ENCODE measurements at regions not wholly inside any gene's neighbourhood (a gene's known extent, or its start where the extent isn't known, plus 50 kb on each side); places are given as distances from the start of the nearest gene placed in this dataset.
"Not testable (repeated sequence)": the region's sequence is repeated elsewhere in the genome, so short reads cannot be mapped to it uniquely, and the experiment has no call there.

DNA sequence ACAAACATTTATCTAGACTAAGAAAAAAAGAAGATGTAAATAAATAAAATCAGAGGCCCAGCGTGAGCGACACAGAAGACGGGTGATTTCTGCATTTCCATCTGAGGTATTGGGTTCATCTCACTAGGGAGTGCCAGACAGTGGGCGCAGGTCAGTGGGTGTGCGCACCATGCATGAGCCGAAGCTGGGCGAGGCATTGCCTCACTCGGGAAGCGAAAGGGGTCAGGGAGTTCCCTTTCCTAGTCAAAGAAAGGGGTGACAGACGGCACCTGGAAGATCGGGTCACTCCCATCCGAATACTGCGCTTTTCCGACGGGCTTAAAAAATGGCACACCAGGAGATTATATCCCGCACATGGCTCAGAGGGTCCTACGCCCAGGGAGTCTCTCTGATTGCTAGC lies 79.5 kb upstream of the ABCD2 start:
- H3K27me3 ChIP-seq (ENCODE audit: control insufficient read depth, insufficient read depth, low read length); DNase-seq (ENCODE audit: low read depth in 2 of 2); H3K4me3 ChIP-seq (replicated peaks in 1 of 4; ENCODE audit: control extremely low read depth in 1 of 4, insufficient read depth in 1 of 4, low read depth in 3 of 4, low read length in 4 of 4); H3K4me2 ChIP-seq (ENCODE audit: extremely low read depth, insufficient read depth, low read length); H3K27ac ChIP-seq (ENCODE audit: insufficient read depth, low read length); H4K20me1 ChIP-seq (ENCODE audit: control insufficient read depth, extremely low read depth, insufficient read depth, low read length); H3K9me3 ChIP-seq (ENCODE audit: control insufficient read depth, insufficient read depth, low read depth, low read length); H3K79me2 ChIP-seq (ENCODE audit: control insufficient read depth, insufficient read depth, low read length); H3K4me1 ChIP-seq (ENCODE audit: control insufficient read depth, extremely low read depth, insufficient read depth, low read length); H2AFZ ChIP-seq (ENCODE audit: low read length); H3K9ac ChIP-seq (ENCODE audit: insufficient read depth, low read length); H3K36me3 ChIP-seq (ENCODE audit: control insufficient read depth, insufficient read depth, low read length): not testable (repeated sequence)

DNA sequence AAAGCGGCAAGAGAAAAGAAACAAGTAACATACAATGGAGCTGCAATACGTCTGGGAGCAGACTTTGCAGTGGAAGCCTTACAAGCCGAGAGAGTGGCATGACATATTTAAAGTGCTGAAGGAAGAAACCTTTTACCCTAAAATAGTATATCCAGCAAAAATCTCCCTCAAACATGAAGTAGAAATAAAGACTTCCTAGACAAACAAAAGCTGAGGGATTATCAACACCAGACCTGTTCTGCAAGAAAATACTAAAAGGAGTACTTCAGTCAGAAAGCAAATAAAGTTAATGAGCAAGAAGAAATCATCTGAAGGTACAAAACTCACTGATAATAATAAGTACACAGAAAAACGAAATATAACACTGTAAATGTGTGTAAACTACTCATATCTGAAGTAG lies 77.5 kb upstream of the ABCD2 start:
- TF ChIP-seq, protein P1, sequence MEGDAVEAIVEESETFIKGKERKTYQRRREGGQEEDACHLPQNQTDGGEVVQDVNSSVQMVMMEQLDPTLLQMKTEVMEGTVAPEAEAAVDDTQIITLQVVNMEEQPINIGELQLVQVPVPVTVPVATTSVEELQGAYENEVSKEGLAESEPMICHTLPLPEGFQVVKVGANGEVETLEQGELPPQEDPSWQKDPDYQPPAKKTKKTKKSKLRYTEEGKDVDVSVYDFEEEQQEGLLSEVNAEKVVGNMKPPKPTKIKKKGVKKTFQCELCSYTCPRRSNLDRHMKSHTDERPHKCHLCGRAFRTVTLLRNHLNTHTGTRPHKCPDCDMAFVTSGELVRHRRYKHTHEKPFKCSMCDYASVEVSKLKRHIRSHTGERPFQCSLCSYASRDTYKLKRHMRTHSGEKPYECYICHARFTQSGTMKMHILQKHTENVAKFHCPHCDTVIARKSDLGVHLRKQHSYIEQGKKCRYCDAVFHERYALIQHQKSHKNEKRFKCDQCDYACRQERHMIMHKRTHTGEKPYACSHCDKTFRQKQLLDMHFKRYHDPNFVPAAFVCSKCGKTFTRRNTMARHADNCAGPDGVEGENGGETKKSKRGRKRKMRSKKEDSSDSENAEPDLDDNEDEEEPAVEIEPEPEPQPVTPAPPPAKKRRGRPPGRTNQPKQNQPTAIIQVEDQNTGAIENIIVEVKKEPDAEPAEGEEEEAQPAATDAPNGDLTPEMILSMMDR (conservative IDR thresholded peaks at IDR 0.05 in 1 of 2, IDR thresholded peaks at IDR 0.05 in 1 of 2; ENCODE audit: low read depth in 1 of 2, low read length in 2 of 2): no peak
- TF ChIP-seq EZH2 (IDR thresholded peaks at IDR 0.05; ENCODE audit: low read length, missing control alignments): no peak
- Histone ChIP-seq H4K20me1 (ENCODE audit: control insufficient read depth, extremely low read depth, insufficient read depth, low read length) (no peaks in the 10 kb centered on the region), H3K9me3 (ENCODE audit: control insufficient read depth, insufficient read depth, low read depth, low read length) (no peaks in the 10 kb centered on the region), H3K4me2 (ENCODE audit: extremely low read depth, insufficient read depth, low read length) (no peak overlapping the region), H2AFZ (ENCODE audit: low read length) (no peak overlapping the region), H3K36me3 (ENCODE audit: control insufficient read depth, insufficient read depth, low read length) (no peaks in the 10 kb centered on the region), H3K79me2 (ENCODE audit: control insufficient read depth, insufficient read depth, low read length) (no peaks in the 10 kb centered on the region), H3K9ac (ENCODE audit: insufficient read depth, low read length) (no peak overlapping the region), H3K4me1 (ENCODE audit: control insufficient read depth, extremely low read depth, insufficient read depth, low read length) (no peaks in the 10 kb centered on the region), H3K4me3 (replicated peaks in 1 of 4; ENCODE audit: control extremely low read depth in 1 of 4, insufficient read depth in 1 of 4, low read depth in 3 of 4, low read length in 4 of 4) (no peak overlapping the region), H3K27me3 (ENCODE audit: control insufficient read depth, insufficient read depth, low read length) (no peaks in the 10 kb centered on the region), H3K27ac (ENCODE audit: insufficient read depth, low read length) (no peak overlapping the region)
- DNase-seq (ENCODE audit: low read depth in 2 of 2): no peak

DNA sequence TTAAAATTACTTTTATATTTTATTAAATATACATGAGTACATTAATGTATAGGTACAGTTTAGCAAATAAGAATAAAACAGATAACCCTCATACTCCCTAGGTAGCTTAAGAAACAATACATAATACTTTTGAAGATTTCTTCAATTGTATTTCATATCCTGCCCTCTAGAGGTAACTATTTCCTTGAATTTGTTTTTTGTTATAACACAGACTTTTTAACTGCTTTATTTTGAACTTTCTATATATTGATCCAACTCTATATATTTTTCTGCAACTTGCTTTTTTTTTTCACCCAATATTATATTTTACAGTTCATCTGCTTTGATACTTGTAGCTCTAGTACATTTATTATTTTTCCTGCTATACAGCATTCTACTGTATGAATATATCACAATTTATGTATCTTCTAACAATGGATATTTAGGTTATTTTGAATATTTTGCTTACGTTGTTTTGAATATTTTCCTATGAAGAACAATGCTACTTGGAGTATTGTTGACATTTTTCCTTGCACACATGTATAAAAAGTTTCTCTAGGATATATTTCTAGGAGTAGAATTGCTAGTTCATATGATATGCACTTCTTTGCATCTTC lies 72.8 kb upstream of the ABCD2 start:
- DNase-seq (ENCODE audit: low read depth in 2 of 2): peak in 1 of 2 donors; percentile 26

More for the DNA sequence above, 72.8 kb upstream of the ABCD2 start:
- H3K4me2 ChIP-seq (ENCODE audit: extremely low read depth, insufficient read depth, low read length): no peak overlapping the region
- H3K4me1 ChIP-seq (ENCODE audit: control insufficient read depth, extremely low read depth, insufficient read depth, low read length): no peaks in the 10 kb centered on the region
- no peak overlapping the region for H3K27ac ChIP-seq (ENCODE audit: insufficient read depth, low read length)
- no peaks in the 10 kb centered on the region for H3K79me2 ChIP-seq (ENCODE audit: control insufficient read depth, insufficient read depth, low read length)
- no peaks in the 10 kb centered on the region for H3K27me3 ChIP-seq (ENCODE audit: control insufficient read depth, insufficient read depth, low read length)
- no peak overlapping the region for H2AFZ ChIP-seq (ENCODE audit: low read length)
- H3K9ac ChIP-seq (ENCODE audit: insufficient read depth, low read length): no peak overlapping the region
- TF ChIP-seq EZH2 (IDR thresholded peaks at IDR 0.05; ENCODE audit: low read length, missing control alignments): no peak
- TF ChIP-seq, protein P1 (conservative IDR thresholded peaks at IDR 0.05 in 1 of 2, IDR thresholded peaks at IDR 0.05 in 1 of 2; ENCODE audit: low read depth in 1 of 2, low read length in 2 of 2): no peak
- no peaks in the 10 kb centered on the region for H3K9me3 ChIP-seq (ENCODE audit: control insufficient read depth, insufficient read depth, low read depth, low read length)
- H3K4me3 ChIP-seq (replicated peaks in 1 of 4; ENCODE audit: control extremely low read depth in 1 of 4, insufficient read depth in 1 of 4, low read depth in 3 of 4, low read length in 4 of 4): no peak overlapping the region
- H4K20me1 ChIP-seq (ENCODE audit: control insufficient read depth, extremely low read depth, insufficient read depth, low read length): no peaks in the 10 kb centered on the region
- no peaks in the 10 kb centered on the region for H3K36me3 ChIP-seq (ENCODE audit: control insufficient read depth, insufficient read depth, low read length)
